GM12878 (cell line): ENCODE measurements at regions not wholly inside any gene's neighbourhood (a gene's known extent, or its start where the extent isn't known, plus 50 kb on each side); places are given as distances from the start of the nearest gene placed in this dataset.

Source experiments
- CHD4 ChIP-seq: fragments of 200-600 bp; sonication (generic); IDR thresholded peaks from 2 replicates; pipeline ENCODE4 v1.6.1; 2016; ENCODE audit warnings: mild to moderate bottlenecking
- EP300 ChIP-seq, 2 experiments: fragments of 150-350 bp in 1 of 2; IDR thresholded peaks; 2 replicates each; pipeline ENCODE4 v1.6.1; 2011 to 2012; ENCODE audit warnings: low read depth in 2 of 2, low read length in 2 of 2, borderline replicate concordance in 1 of 2, improper control_type of control experiment in 1 of 2, inconsistent platforms in 1 of 2; ENCODE audit not compliant: control insufficient read depth in 1 of 2
- EZH2 ChIP-seq: IDR thresholded peaks from 2 replicates; pipeline ENCODE4 v1.6.1; 2012; ENCODE audit warnings: low read depth, mild to moderate bottlenecking, control low read depth, inconsistent platforms, low read length, borderline replicate concordance; ENCODE audit not compliant: control insufficient read depth
- MEF2B ChIP-seq: fragments of 450-650 bp; IDR thresholded peaks from 2 replicates; pipeline ENCODE4 v1.6.1; 2018; ENCODE audit warnings: mild to moderate bottlenecking, moderate library complexity; ENCODE audit not compliant: partially characterized antibody, poor library complexity, severe bottlenecking
- PAX8 ChIP-seq: fragments of 450-650 bp; IDR thresholded peaks from 2 replicates; pipeline ENCODE4 v1.6.1; 2017; ENCODE audit warnings: mild to moderate bottlenecking, moderate library complexity
- RAD21 ChIP-seq: IDR thresholded peaks from 2 replicates; pipeline ENCODE4 v1.6.1; 2011; ENCODE audit warnings: mild to moderate bottlenecking, low read depth, low read length, moderate library complexity; ENCODE audit not compliant: insufficient read depth
- RFX5 ChIP-seq: IDR thresholded peaks from 2 replicates; pipeline ENCODE4 v1.6.1; 2011; ENCODE audit warnings: low read depth, low read length, improper control_type of control experiment
- SIN3A ChIP-seq: IDR thresholded peaks from 2 replicates; pipeline ENCODE4 v1.6.1; 2012; ENCODE audit warnings: low read depth, low read length, improper control_type of control experiment
- TF ChIP-seq, protein P1 (sequence below), 3 experiments: IDR thresholded peaks in 2 of 3; conservative IDR thresholded peaks in 1 of 3; 2 replicates each; pipeline ENCODE4 v1.5.1; 2011; ENCODE audit warnings: low read depth in 3 of 3, low read length in 3 of 3, mild to moderate bottlenecking in 3 of 3, control low read depth in 2 of 3, moderate library complexity in 2 of 3, inconsistent platforms in 1 of 3, mixed read lengths in 1 of 3; ENCODE audit not compliant: control insufficient read depth in 2 of 3, insufficient read depth in 1 of 3; ENCODE audit errors: extremely low read depth in 1 of 3

DNA sequence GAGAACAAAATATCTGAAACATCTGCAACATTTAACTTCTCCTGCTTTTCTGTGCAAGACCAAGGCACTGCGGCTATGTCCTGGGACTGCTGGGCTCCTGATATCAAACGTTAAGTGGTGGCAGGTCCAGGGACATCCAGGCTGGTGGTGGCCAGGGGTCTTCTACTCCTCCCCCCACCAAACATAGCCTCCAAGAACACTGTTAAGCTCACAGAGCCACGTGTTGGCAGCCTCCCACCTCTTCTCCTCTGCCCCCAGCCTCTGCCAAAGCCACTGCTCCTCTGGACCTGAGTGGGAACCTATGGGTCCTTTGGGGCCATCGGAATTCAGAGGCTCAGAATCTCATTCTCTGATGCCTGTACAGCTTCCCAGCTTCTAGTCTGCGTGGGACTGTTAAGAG is 325.7 kb downstream of the ARRDC4 start:
- TF ChIP-seq EZH2 (no peak), MEF2B (no peak), RFX5 (no peak), CHD4 (no peak), EP300 (IDR thresholded peaks at IDR 0.05; ENCODE audit: borderline replicate concordance in 1 of 2, control insufficient read depth in 1 of 2, low read depth in 2 of 2, low read length in 2 of 2) (no peak), RAD21 (no peak), SIN3A (no peak), PAX8 (no peak)
- TF ChIP-seq, protein P1, sequence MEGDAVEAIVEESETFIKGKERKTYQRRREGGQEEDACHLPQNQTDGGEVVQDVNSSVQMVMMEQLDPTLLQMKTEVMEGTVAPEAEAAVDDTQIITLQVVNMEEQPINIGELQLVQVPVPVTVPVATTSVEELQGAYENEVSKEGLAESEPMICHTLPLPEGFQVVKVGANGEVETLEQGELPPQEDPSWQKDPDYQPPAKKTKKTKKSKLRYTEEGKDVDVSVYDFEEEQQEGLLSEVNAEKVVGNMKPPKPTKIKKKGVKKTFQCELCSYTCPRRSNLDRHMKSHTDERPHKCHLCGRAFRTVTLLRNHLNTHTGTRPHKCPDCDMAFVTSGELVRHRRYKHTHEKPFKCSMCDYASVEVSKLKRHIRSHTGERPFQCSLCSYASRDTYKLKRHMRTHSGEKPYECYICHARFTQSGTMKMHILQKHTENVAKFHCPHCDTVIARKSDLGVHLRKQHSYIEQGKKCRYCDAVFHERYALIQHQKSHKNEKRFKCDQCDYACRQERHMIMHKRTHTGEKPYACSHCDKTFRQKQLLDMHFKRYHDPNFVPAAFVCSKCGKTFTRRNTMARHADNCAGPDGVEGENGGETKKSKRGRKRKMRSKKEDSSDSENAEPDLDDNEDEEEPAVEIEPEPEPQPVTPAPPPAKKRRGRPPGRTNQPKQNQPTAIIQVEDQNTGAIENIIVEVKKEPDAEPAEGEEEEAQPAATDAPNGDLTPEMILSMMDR (IDR thresholded peaks at IDR 0.05 in 2 of 3, conservative IDR thresholded peaks at IDR 0.05 in 1 of 3; ENCODE audit: control insufficient read depth in 2 of 3, extremely low read depth in 1 of 3, insufficient read depth in 1 of 3, low read depth in 3 of 3, low read length in 3 of 3), result no peak
